Smooth muscle cell (in vitro differentiated cells): ENCODE measurements at regions not wholly inside any gene's neighbourhood (a gene's known extent, or its start where the extent isn't known, plus 50 kb on each side); places are given as distances from the start of the nearest gene placed in this dataset.

Experiments used
- DNase-seq: peaks from one replicate; lab custom pipeline; 2025; ENCODE audit not compliant: unreplicated experiment; lab: John Stamatoyannopoulos, UW
- H2AFZ ChIP-seq: fragments of 200-600 bp; sonication (generic); 2 replicates; pipeline ENCODE4 v1.6.0; 2016; ENCODE audit warnings: antibody characterized with exemption, low read depth, mild to moderate bottlenecking
- H3F3A ChIP-seq: fragments of 200-600 bp; sonication (generic); 2 replicates; pipeline ENCODE4 v1.6.0; 2017; ENCODE audit warnings: antibody characterized with exemption, low read depth
- H3K27ac ChIP-seq: fragments of 200-600 bp; sonication (generic); 2 replicates; pipeline ENCODE4 v1.5.1; 2016; ENCODE audit warnings: low read depth, mild to moderate bottlenecking
- H3K27me3 ChIP-seq: fragments of 200-600 bp; sonication (generic); 2 replicates; pipeline ENCODE4 v1.6.1; 2016; ENCODE audit warnings: low read depth, mild to moderate bottlenecking
- H3K36me3 ChIP-seq: fragments of 200-600 bp; sonication (generic); 2 replicates; pipeline ENCODE4 v1.5.1; 2016; ENCODE audit warnings: low read depth
- H3K4me1 ChIP-seq: fragments of 200-600 bp; sonication (generic); 2 replicates; pipeline ENCODE4 v1.5.1; 2016; ENCODE audit warnings: low read depth
- H3K4me2 ChIP-seq: fragments of 200-600 bp; sonication (generic); 2 replicates; pipeline ENCODE4 v1.6.0; 2016; ENCODE audit warnings: mild to moderate bottlenecking
- H3K4me3 ChIP-seq: fragments of 200-600 bp; sonication (generic); 2 replicates; pipeline ENCODE4 v1.5.1; 2016; ENCODE audit warnings: mild to moderate bottlenecking
- H3K79me2 ChIP-seq: fragments of 200-600 bp; sonication (generic); 2 replicates; pipeline ENCODE4 v1.6.0; 2016; ENCODE audit warnings: low read depth, mild to moderate bottlenecking
- H3K9ac ChIP-seq: fragments of 200-600 bp; sonication (generic); 2 replicates; pipeline ENCODE4 v1.6.0; 2016; ENCODE audit warnings: low read depth
- H3K9me3 ChIP-seq: fragments of 200-600 bp; sonication (generic); replicated peaks from 2 replicates; pipeline ENCODE4 v1.5.1; 2016; ENCODE audit warnings: low read depth
- H4K20me1 ChIP-seq: fragments of 200-600 bp; sonication (generic); 2 replicates; pipeline ENCODE4 v1.6.0; 2016; ENCODE audit warnings: low read depth
- CTCF ChIP-seq: fragments of 200-600 bp; sonication (generic); IDR thresholded peaks from 2 replicates; pipeline ENCODE4 v1.5.1; 2017; ENCODE audit warnings: borderline replicate concordance, mild to moderate bottlenecking, antibody characterized with exemption; ENCODE audit not compliant: insufficient read depth, poor library complexity, severe bottlenecking
- WGBS: methylation state at CpG from one replicate; pipeline ENCODE4 v1.1.7; 2016; ENCODE audit warnings: low lambda C conversion rate; 5-methylcytosine and 5-hydroxymethylcytosine counted together

DNA sequence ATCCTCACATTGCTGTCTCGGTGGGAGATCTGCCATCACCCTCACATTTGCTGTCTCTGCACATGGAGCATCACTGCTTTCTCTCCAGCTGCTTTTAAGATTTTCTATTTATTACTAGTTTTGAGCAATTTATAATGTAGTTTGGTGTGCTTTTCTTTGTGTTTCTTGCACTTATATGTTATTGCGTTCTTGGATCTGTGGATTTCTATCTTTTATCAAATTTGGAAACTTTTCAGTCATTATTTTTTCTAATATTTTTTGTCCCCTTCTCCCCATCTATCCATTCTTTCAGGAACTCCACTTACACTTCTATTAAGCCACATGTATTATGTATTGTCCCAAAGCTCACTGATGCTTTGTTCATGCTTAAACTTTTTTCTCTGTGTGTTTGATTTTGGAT lies 108.9 kb downstream of the FOXL3 start:
- Histone ChIP-seq H3K36me3 (no peaks in the 10 kb centered on the region), H3K4me3 (no peak overlapping the region), H3K27me3 (no peaks in the 10 kb centered on the region), H3F3A (no peaks in the 10 kb centered on the region), H3K79me2 (no peaks in the 10 kb centered on the region), H3K4me2 (no peak overlapping the region), H3K4me1 (no peaks in the 10 kb centered on the region), H4K20me1 (no peaks in the 10 kb centered on the region), H2AFZ (no peak overlapping the region), H3K9ac (no peak overlapping the region), H3K9me3 (peaks cover 10% of the 10 kb centered on the region), H3K27ac (no peak overlapping the region)
- WGBS = 96% methylated on average over 2 of the region's 2 CpGs
- TF ChIP-seq CTCF = no peak
- no peak for DNase-seq

DNA sequence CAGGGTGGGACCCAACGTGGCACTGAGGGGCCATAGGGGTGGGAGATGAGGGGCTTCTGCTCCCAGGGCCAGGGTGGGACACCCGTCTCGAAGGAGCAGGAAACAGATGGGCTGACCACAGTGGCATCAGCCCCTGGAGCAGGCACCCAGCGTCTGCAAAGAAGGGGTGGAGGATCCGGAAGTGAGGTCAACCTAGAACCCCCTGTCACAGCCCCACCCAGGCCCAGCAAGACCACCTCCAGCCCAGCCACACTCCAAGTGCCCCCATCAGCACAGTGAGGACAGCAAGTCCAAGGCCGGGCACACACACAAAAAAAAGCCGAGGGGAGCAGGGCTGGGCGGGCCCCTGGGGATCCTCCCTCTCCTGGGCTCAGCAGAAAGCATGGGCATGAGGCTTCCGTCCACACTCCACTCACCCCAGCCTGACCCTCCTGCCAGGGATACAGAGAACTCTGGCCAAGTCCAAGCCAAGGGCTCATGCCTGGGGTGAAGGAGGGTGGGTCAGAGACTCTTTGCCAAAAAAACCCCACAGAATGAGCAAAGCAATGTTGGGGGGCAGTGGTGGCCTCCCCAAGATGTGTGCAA lies 111.0 kb downstream of the FOXL3 start:
- H2AFZ ChIP-seq = no peak overlapping the region
- no peak overlapping the region for H3K27ac ChIP-seq
- no peaks in the 10 kb centered on the region for H3F3A ChIP-seq
- no peak for TF ChIP-seq CTCF
- H4K20me1 ChIP-seq = no peaks in the 10 kb centered on the region
- no peak overlapping the region for H3K4me3 ChIP-seq
- no peak for DNase-seq
- H3K4me2 ChIP-seq = no peak overlapping the region
- H3K27me3 ChIP-seq = no peaks in the 10 kb centered on the region
- H3K4me1 ChIP-seq = no peaks in the 10 kb centered on the region
- H3K36me3 ChIP-seq = no peaks in the 10 kb centered on the region
- H3K9me3 ChIP-seq = peaks cover 6% of the 10 kb centered on the region
- WGBS = 66% methylated on average over 5 of the region's 9 CpGs
- no peak overlapping the region for H3K9ac ChIP-seq
- no peaks in the 10 kb centered on the region for H3K79me2 ChIP-seq

- no peak overlapping the region for H3K4me2 ChIP-seq
- H3K4me1 ChIP-seq = no peaks in the 10 kb centered on the region
- H3K36me3 ChIP-seq = no peaks in the 10 kb centered on the region
Measured at GRCh38 chr7:401495-401894, 111.5 kb downstream of the FOXL3 start.

More at GRCh38 chr7:401495-401894, 111.5 kb downstream of the FOXL3 start:
- DNase-seq = no peak
- Histone ChIP-seq H3K27ac (no peak overlapping the region), H3K79me2 (no peaks in the 10 kb centered on the region), H3K27me3 (no peaks in the 10 kb centered on the region), H3F3A (no peaks in the 10 kb centered on the region), H2AFZ (no peak overlapping the region), H3K9me3 (peaks cover under 1% of the 10 kb centered on the region), H4K20me1 (no peaks in the 10 kb centered on the region), H3K9ac (no peak overlapping the region), H3K4me3 (no peak overlapping the region)
- TF ChIP-seq CTCF = no peak
- WGBS = 93% methylated on average over 11 of the region's 11 CpGs
